GM18867 (cell line): ENCODE measurements at regions not wholly inside any gene's neighbourhood (a gene's known extent, or its start where the extent isn't known, plus 50 kb on each side); places are given as distances from the start of the nearest gene placed in this dataset.

Source experiments
- ATAC-seq: cut with Tn5 transposase; IDR thresholded peaks from one replicate; pipeline ENCODE4 v1.9.1; 2021; ENCODE audit warnings: mild to moderate bottlenecking, moderate library complexity; ENCODE audit not compliant: unreplicated experiment

GRCh38 chr5:68379275-68380036 is 163.9 kb downstream of the PIK3R1 start:
- no peak for ATAC-seq

GRCh38 chr5:68380078-68380477 is 164.5 kb downstream of the PIK3R1 start:
- ATAC-seq = no peak

GRCh38 chr5:68381060-68381459 is 165.5 kb downstream of the PIK3R1 start:
- no peak for ATAC-seq

GRCh38 chr5:68381909-68382308 is 166.4 kb downstream of the PIK3R1 start:
- no peak for ATAC-seq

GRCh38 chr5:68382640-68383039 is 167.1 kb downstream of the PIK3R1 start:
- no peak for ATAC-seq

- no peak for ATAC-seq
Measured at GRCh38 chr5:68383888-68384310, 168.3 kb downstream of the PIK3R1 start.

GRCh38 chr5:68384936-68385594 is 169.5 kb downstream of the PIK3R1 start:
- no peak for ATAC-seq

GRCh38 chr5:68385936-68386335 is 170.4 kb downstream of the PIK3R1 start:
- no peak for ATAC-seq

- ATAC-seq = no peak
Measured at GRCh38 chr5:68387074-68387796, 171.7 kb downstream of the PIK3R1 start.

GRCh38 chr5:68389618-68390017 is 174.1 kb downstream of the PIK3R1 start:
- no peak for ATAC-seq

GRCh38 chr5:68392617-68393016 is 177.1 kb downstream of the PIK3R1 start:
- no peak for ATAC-seq

- no peak for ATAC-seq
Measured at GRCh38 chr5:68395302-68395701, 179.7 kb downstream of the PIK3R1 start.

- no peak for ATAC-seq
Measured at GRCh38 chr5:68395926-68396511, 180.5 kb downstream of the PIK3R1 start.

- ATAC-seq = no peak
Measured at GRCh38 chr5:68396722-68397121, 181.2 kb downstream of the PIK3R1 start.

- ATAC-seq = no peak
Measured at GRCh38 chr5:68398146-68398812, 182.7 kb downstream of the PIK3R1 start.

GRCh38 chr5:68403301-68403700 is 187.7 kb downstream of the PIK3R1 start:
- no peak for ATAC-seq

GRCh38 chr5:68404246-68404645 is 188.7 kb downstream of the PIK3R1 start:
- ATAC-seq = no peak

GRCh38 chr5:68405026-68405684 is 189.6 kb downstream of the PIK3R1 start:
- no peak for ATAC-seq

GRCh38 chr5:68405784-68406743 is 190.5 kb downstream of the PIK3R1 start:
- ATAC-seq = peak; percentile 29
